ENCODE measurements at regions not wholly inside any gene's neighbourhood (a gene's known extent, or its start where the extent isn't known, plus 50 kb on each side); places are given as distances from the start of the nearest gene placed in this dataset.
"Not testable (repeated sequence)": the region's sequence is repeated elsewhere in the genome, so short reads cannot be mapped to it uniquely, and the experiment has no call there.

DNA sequence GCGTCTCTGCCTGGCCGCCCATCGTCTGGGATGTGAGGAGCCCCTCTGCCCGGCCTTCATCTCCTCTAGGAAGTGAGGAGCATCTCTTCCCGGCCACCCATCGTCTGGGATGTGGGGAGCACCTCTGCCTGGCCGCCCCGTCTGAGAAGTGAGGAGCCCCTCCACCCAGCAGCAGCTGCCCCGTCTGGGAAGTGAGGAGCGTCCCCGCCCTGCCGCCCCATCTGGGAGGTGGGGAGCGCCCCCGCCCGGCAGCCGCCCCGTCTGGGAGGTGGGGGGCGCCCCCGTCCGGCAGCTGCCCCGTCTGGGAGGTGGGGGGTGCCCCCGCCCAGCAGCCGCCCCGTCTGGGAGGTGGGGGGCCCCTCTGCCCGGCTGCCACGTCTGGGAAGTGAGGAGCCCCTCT is 153.7 kb upstream of the MYRIP start:
- DNase-seq (ENCODE audit: low read depth in 2 of 2), result not testable (repeated sequence)

DNA sequence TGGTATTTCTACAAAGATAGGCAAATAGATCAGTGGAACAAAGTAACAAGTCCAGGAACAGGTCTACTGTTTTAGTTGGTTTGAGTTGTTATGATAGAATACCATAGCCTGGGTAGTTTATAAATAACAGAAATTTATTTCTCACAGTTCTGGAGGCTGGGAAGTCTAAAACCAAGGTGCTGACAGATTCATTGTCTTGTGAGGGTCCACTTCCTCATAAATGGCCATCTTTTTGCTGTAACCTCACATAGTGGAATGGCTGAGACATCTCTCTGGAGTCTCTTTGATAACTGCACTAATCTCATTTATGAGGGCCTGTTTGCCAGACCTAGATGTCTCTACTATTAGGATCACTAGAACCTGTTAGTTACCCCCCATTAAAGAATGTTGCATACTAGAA is 152.3 kb upstream of the MYRIP start:
- no peak for DNase-seq (ENCODE audit: low read depth in 2 of 2)

DNA sequence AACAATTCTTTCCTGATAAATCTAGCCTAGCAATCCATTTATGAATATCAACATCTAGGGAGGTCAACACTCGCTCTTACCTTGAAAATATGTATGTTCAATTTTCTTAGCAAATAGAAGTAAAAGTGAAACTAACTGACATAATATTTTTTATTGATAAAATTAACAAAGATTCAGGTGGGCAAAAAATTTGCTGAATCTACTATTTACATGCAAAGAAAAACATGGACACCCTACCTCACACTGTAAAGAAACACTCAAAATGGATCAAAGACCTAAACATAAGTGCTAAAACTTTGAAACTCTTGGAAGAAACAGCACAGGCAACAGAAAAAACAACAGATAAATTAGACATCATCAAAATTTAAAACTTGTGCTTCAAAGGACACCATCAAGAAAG is 151.6 kb upstream of the MYRIP start:
- DNase-seq (ENCODE audit: low read depth in 2 of 2), result no peak

DNA sequence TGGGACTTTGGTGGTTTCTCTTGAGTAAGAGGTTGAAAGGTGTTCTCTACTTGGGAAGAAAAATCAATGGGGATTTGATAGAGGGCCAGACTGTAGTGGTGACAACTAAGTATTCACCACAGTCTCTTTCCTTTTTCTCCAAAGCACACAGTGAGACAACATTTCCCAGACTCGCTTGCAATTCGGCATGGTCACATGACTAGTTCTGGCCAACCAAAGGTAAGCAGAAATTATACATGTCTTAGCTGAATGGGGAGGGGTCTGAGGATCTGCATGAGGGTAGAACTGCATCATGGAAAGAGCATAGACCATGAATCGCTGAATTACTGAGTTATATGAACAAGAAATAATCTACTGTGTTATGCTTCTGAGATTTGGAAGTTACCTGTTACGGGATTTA is 144.5 kb upstream of the MYRIP start:
- DNase-seq (ENCODE audit: low read depth in 2 of 2), result no peak

DNA sequence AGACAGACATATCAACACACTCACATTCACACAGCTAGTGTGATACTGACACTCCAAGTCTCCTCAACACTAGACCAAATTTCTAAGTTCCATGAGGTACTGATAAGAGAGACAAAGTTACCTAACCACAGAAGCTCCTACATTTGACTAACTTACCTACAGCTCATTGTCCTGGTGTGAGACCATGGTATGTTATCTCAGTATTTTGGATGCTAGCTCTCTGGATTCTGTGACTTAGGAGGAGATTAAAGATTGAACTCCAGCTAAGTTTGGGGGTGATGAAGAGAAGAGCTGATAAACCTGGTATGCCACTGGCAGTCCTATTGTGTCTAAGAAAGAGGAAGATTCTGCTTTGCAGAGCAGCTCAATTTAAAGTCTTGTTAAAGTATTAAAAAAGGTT is 144.0 kb upstream of the MYRIP start:
- no peak for DNase-seq (ENCODE audit: low read depth in 2 of 2)

DNA sequence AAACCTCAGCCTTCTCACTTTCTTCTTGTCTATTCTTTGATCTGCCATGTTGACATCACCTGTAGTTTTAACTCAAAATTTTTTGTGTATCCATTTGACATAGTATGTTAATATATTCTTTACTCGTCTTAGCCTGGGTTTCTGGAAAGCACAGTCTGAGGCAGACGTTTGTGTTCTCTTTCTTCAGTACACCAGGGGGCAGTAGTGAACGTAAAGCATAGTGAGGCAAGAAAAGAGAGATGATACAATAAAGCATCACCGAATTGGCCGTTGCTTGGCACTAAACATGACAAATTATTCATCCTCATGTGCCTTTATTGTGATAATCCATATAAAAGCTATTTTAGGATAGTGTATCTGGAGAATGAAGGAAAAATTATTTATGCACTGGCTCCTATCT is 141.0 kb upstream of the MYRIP start:
- DNase-seq (ENCODE audit: low read depth in 2 of 2), result peak; percentile 0 to 4

DNA sequence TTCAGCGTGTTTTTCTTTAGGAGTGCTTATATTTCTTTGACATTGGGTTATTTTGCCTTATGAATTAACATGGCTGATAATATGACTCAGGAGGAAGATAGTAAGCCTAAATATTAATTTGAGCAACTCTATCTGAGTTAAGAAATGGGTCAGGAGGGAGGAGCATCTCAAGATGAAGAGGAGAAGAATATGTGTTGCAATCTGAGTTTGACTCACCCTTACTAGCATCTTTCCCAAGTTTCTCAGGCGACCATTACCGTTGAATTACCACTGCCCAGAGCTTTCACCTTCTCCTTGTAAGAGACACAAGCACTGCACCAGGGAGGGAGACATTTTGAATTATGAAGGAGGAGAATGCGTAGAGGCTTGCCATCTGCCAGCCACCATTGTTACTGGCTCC is 138.3 kb upstream of the MYRIP start:
- no peak for DNase-seq (ENCODE audit: low read depth in 2 of 2)

DNA sequence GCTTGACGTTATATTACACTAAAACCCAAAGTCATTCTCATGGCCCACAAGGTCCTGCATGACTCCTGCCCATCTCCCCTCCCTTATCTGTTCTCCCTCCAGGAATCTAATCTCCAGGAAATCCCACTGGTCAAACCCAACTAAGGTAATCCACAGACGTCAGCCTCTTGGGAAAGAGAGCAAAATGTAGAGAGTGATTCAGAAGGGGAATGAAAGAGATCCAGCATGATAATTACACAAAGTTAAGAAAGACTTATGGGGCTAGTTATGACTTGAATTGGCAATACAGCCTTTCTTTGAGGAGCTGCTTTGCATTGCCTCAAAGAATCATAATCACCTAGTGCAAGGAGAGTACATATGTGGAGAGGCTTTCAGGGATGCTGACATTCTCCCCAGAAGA is 137.8 kb upstream of the MYRIP start:
- no peak for DNase-seq (ENCODE audit: low read depth in 2 of 2)

DNA sequence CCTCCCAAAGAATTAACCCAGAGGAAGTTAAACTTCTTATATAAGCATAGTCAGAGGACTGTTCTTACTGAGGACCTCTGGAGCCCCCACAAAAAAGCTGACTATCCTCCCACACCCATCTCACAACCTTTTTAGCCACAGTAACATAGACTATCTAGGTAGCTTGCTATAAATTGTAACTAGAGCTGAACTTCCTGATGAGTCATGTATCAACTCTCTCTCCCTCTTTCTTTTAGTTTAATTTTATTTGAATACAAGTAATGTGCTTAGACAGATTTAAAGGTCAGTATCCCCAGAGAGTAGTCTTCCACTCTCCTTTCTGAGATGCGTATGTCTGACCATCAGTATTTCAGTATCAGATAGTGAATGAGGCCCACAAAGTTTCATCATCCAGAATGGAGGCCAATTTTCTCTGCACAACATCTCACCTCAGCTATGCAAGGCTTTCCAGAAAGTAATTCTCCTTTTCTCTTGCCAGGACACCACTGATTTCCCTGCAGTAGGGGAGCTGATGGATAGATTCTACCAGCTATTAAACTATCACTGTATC is 104.0 kb upstream of the MYRIP start:
- peak in 1 of 2 experiments; percentile 11 for DNase-seq (ENCODE audit: low read depth in 2 of 2)

DNA sequence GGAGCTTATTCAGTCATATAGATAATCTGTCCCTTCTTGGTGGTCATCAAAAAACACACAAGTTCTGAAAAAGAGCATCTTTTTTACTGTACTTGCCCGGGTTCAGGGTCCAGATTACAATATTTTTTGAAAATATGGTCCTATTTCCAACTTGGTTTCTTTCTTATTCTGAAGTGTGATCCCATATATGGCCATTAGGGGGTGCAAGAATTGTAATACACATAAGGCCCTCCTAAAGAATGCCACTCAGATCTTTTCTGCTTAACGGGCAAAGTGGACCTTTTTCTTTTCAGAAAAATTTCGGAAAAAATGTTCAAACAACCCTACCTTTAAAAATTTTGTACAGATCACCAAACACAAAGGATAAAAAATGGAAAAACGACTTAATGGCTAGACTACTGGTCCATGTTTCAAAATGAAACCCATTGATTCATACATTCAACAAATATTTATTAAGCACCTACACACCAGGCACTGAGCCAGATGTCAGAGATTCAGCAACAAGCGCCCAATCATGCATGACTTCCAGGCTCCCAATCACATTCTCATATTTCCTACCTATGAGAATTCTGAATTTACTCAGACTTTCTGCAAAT is 102.0 kb upstream of the MYRIP start:
- peak in 1 of 2 experiments; percentile 9 for DNase-seq (ENCODE audit: low read depth in 2 of 2)

DNA sequence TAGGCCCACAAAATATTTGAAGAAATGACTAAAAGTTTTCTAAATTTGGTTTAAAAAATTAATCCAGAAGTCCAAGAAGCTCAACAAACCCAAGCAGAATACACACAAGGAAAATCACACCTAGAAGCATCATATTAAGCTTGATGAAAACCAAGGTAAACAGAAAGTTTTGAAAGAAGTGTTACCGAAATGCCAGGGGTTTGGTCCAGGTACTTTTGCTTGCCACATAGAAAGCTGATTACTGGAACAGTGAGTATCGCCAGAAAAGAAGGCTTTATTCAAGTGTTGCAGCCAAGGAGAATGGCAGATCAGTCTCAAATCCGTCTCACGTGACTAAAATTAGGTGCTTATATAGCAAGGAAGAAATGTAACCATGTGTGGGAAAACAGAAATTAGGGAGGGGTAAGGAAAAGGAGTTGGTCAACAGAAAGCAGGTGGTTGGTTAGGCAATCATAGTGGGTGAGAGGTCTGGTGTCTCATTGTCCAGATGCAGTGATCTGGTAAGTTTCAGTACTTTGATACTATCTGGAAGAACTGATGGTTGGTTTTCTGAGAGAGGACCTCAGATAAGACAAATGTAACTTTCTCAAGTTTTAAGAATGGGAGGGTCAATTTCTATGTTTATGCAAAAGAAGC is 96.9 kb upstream of the MYRIP start:
- no peak for DNase-seq (ENCODE audit: low read depth in 2 of 2)

DNA sequence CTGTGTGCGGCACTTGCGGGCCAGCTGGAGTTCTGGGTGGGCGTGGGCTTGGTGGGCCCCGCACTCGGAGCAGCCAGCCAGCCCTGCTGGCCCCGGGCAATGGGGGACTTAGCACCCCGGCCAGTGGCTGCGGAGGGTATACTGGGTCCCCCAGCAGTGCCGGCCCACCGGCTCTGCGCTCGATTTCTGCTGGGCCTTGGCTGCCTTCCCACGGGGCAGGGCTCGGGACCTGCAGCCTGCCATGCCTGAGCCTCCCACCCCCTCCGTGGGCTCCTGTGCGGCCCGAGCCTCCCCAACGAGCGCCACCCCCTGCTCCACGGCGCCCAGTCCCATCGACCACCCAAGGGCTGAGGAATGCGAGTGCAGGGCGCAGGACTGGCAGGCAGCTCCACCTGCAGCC is 96.1 kb upstream of the MYRIP start:
- not testable (repeated sequence) for DNase-seq (ENCODE audit: low read depth in 2 of 2)

DNA sequence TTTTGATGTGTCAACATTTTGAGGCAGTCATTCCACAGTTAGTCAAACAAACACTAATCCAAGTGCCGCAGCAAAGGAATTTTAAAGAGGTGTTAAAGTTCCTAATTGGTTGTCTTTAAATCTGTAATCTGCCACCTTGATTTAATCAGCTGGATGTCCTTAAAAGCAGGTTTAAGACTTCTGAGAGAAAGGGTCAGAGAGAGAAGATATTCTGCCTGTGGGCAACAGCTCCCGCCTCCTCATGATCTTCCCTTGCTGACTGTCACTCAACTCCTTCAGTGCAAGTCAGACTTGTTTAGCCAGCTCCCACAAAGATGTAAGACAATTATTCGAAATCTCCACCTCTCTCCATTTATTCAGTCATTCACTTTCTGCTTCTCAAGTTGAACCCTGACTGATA is 92.6 kb upstream of the MYRIP start:
- DNase-seq (ENCODE audit: low read depth in 2 of 2), result no peak

DNA sequence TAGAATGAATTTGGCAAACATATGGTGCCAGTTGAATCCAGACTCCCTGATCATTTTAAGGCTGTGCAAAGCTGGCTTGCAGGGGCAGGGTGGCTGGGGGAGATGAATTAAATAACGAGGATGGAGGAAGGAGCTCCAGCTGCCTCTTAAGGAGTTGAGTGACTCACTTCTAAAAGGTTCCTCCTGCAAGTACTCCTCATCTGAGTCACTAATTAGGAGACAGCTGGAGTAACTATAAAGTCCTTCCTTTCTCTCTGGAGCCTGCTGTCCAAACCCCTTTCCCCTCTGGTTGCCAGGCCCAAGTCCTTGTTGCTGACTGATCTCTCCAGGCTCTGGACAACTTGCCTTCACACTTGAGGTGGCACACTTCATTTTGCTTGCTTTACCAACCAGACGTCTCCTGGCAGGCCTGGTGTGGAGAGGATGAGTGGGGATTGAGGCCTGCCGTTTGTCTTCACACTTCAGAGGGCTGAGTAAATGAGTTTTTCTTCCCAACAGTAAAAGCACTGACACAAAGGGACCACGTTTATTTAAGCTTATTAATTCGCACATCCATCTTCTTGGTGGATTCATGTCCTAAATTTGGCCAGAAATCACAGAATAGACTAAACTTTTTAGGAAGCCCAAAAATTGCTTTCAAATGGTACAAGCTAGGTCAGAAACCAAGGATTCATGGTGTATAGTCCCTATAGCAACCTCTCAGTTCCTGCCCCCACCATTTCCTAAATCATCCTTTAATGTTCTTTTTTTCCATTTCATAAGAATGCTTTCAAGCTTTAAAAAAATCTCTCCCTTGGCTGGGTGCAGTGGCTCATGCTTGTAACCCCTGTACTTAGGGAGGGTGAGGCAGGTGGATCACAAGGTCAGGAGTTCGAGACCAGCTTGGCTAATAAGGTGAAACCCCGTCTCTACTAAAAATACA is 90.5 kb upstream of the MYRIP start:
- DNase-seq (ENCODE audit: low read depth in 2 of 2), result peak in 1 of 2 experiments; percentile 26

DNA sequence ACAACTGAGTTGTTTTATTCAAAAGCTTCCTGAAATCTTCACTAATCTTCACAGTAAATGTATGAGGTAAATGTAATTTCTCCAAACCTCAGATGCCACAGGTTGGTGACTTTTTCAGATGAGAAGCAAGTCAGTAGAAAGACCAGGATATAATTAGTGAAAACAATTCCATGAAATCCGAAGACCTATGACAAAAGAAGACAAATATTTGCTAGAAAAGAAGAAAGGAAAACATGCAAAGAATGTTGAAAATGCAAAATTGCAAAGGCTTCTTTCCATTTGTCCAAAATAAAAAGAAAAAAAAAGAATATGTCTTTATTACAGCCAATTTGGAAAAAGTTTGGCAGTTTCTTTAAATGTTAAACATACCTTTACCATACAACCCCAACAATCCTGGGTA is 88.3 kb upstream of the MYRIP start:
- DNase-seq (ENCODE audit: low read depth in 2 of 2), result no peak

DNA sequence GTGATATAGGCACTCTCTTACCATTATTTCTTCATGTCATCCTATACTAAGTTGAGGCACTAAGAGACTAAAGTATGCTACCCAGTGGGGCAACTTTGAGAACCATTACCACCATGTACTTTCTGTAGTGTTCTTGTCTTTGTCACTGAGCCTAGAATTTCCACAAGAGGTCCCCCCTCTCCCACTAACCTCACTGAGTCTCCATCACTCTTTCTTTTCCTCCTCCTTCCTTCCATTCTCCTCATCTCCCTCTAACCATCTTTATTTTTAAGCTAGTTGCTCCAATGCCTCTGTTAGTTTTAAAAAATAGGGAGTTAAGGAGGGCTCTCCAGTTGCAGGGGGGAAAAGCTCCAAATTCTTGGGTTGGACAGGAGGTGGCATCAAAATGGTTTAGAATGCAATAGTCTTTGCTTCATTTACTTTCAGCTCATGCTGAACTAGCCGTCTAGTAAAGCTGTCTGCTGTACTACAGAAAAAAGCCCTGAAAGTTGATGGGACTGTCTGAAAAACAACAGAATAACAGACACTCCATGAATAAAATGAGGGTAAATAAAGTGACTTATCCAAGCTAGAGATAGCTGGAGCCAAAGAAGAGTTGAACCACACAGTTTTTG is 85.1 kb upstream of the MYRIP start:
- no peak for DNase-seq (ENCODE audit: low read depth in 2 of 2)

DNA sequence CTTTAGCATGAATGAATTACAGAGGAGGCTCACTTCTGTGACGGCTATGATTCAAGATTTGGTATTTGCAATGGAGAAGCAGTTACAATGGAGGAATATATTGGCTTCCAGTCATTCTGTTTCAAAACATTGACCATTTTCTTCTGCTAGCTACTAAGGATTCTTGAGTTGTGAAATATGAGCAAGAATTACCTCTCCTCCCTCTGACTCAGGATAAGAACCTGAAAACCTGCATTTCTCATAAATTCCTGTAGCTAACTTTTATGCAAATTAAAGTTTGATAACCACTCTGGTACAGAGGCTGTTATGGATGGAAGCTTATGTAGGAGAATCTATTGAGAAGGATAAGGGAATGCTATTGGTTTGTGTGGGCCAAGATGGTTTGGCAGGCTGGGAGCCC is 84.1 kb upstream of the MYRIP start:
- DNase-seq (ENCODE audit: low read depth in 2 of 2), result no peak

DNA sequence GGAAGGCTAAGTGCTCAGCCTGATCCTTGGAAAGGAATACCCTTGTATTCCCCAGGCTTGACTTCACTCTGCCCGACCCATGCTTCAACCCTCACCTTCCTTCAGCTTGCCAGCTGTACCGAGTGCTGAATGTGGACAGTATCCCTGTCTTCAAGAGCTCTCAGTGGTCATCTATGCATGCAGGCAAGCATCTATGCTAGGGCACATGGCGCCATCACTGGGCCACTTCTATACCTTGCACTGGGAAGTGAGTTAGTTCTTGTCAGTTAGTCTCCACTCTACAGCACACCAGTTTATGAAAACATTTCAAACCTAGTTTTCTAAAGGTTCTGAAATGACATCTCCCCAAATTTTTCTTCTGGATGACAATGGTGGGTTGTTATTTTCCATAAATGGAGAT is 82.0 kb upstream of the MYRIP start:
- DNase-seq (ENCODE audit: low read depth in 2 of 2), result no peak

DNA sequence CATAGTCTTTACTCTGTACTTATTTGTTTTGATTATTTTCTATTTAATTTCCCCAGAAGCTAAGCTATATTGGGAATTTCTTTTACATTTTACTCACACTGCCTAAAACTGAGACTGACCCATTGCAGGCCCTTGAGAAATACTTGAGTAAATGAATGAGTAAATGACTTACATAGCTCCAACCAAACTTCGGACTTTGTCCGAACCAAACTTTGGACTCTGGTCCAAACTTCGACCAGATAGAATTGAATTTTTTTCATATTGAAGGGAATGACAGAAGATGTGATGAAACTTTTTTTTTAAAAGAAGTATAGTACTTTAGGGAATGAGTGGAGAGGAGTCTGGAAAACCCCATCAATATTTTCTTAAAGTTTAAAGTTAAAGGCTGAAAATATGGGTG is 75.6 kb upstream of the MYRIP start:
- no peak for DNase-seq (ENCODE audit: low read depth in 2 of 2)

DNA sequence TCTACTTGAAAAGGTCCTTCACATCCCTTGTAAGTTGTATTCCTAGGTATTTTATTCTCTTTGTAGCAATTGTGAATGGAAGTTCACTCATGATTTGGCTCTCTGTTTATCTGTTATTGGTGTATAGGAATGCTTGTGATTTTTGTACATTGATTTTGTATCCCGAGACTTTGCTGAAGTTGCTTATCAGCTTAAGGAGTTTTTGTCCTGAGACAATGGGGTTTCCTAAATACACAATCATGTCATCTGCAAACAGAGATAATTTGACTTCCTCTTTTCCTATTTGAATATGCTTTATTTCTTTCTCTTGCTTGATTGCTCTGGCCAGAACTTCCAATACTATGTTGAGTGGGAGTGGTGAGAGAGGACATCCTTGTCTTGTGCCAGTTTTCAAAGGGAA is 69.8 kb upstream of the MYRIP start:
- not testable (repeated sequence) for DNase-seq (ENCODE audit: low read depth in 2 of 2)

DNA sequence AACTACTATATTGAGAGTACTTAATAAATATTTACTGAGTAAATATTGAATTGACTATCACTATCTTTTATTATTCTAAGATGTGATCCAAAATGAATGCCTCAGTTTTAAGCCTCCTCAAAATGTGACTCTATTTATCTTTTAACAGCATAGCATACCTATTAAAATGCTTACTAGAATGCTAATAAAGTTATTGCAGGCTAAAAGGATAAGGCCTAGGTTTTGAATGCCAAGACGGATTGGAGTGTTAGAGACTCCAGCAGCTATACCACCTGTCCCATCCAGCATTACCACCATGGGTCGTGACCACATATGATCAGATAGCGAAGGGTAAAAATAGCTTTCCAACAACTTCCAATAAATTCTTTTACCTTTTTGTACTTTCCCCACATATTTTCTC is 64.7 kb upstream of the MYRIP start:
- DNase-seq (ENCODE audit: low read depth in 2 of 2), result no peak

DNA sequence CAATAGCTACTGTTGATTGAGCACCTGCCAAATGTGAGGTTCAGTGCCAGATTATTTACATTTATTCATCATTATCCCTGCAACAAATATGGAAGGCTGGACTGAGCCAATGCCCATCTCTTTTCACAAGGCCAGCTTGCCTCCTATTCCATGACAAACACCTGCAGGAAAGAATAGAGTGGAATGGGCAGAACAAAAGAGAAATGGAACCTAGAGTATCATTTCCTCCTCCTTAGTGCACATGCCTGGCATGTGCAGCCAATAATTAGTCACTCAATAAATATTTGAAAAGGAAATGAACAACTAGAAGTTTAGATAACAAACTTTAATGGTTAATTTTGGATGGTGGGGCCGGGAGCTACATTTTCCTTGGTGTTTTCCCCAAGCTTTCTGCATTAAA is 61.4 kb upstream of the MYRIP start:
- DNase-seq (ENCODE audit: low read depth in 2 of 2), result no peak
